Smooth muscle cell (in vitro differentiated cells): ENCODE measurements at regions not wholly inside any gene's neighbourhood (a gene's known extent, or its start where the extent isn't known, plus 50 kb on each side); places are given as distances from the start of the nearest gene placed in this dataset.
A peak's percentile ranks its signal among the peaks of the same experiment; 100 is the strongest.

Source experiments
- DNase-seq: peaks from one replicate; lab custom pipeline; 2025; ENCODE audit not compliant: unreplicated experiment; lab: John Stamatoyannopoulos, UW
- H2AFZ ChIP-seq: fragments of 200-600 bp; sonication (generic); 2 replicates; pipeline ENCODE4 v1.6.0; 2016; ENCODE audit warnings: antibody characterized with exemption, low read depth, mild to moderate bottlenecking
- H3F3A ChIP-seq: fragments of 200-600 bp; sonication (generic); 2 replicates; pipeline ENCODE4 v1.6.0; 2017; ENCODE audit warnings: antibody characterized with exemption, low read depth
- H3K27ac ChIP-seq: fragments of 200-600 bp; sonication (generic); 2 replicates; pipeline ENCODE4 v1.5.1; 2016; ENCODE audit warnings: low read depth, mild to moderate bottlenecking
- H3K27me3 ChIP-seq: fragments of 200-600 bp; sonication (generic); 2 replicates; pipeline ENCODE4 v1.6.1; 2016; ENCODE audit warnings: low read depth, mild to moderate bottlenecking
- H3K36me3 ChIP-seq: fragments of 200-600 bp; sonication (generic); 2 replicates; pipeline ENCODE4 v1.5.1; 2016; ENCODE audit warnings: low read depth
- H3K4me1 ChIP-seq: fragments of 200-600 bp; sonication (generic); 2 replicates; pipeline ENCODE4 v1.5.1; 2016; ENCODE audit warnings: low read depth
- H3K4me2 ChIP-seq: fragments of 200-600 bp; sonication (generic); 2 replicates; pipeline ENCODE4 v1.6.0; 2016; ENCODE audit warnings: mild to moderate bottlenecking
- H3K4me3 ChIP-seq: fragments of 200-600 bp; sonication (generic); 2 replicates; pipeline ENCODE4 v1.5.1; 2016; ENCODE audit warnings: mild to moderate bottlenecking
- H3K79me2 ChIP-seq: fragments of 200-600 bp; sonication (generic); 2 replicates; pipeline ENCODE4 v1.6.0; 2016; ENCODE audit warnings: low read depth, mild to moderate bottlenecking
- H3K9ac ChIP-seq: fragments of 200-600 bp; sonication (generic); 2 replicates; pipeline ENCODE4 v1.6.0; 2016; ENCODE audit warnings: low read depth
- H3K9me3 ChIP-seq: fragments of 200-600 bp; sonication (generic); replicated peaks from 2 replicates; pipeline ENCODE4 v1.5.1; 2016; ENCODE audit warnings: low read depth
- H4K20me1 ChIP-seq: fragments of 200-600 bp; sonication (generic); 2 replicates; pipeline ENCODE4 v1.6.0; 2016; ENCODE audit warnings: low read depth
- CTCF ChIP-seq: fragments of 200-600 bp; sonication (generic); IDR thresholded peaks from 2 replicates; pipeline ENCODE4 v1.5.1; 2017; ENCODE audit warnings: borderline replicate concordance, mild to moderate bottlenecking, antibody characterized with exemption; ENCODE audit not compliant: insufficient read depth, poor library complexity, severe bottlenecking
- WGBS: methylation state at CpG from one replicate; pipeline ENCODE4 v1.1.7; 2016; ENCODE audit warnings: low lambda C conversion rate; 5-methylcytosine and 5-hydroxymethylcytosine counted together

- H3K36me3 ChIP-seq, result no peaks in the 10 kb centered on the region
- no peaks in the 10 kb centered on the region for H3F3A ChIP-seq
- no peaks in the 10 kb centered on the region for H4K20me1 ChIP-seq
- TF ChIP-seq CTCF, result no peak
- H3K4me1 ChIP-seq, result no peaks in the 10 kb centered on the region
- H3K27ac ChIP-seq, result no peak overlapping the region
- no peak for DNase-seq
- no peak overlapping the region for H3K4me3 ChIP-seq
- H3K79me2 ChIP-seq, result no peaks in the 10 kb centered on the region
- H2AFZ ChIP-seq, result no peak overlapping the region
- 70% methylated on average over 4 of the region's 4 CpGs for WGBS
- no peak overlapping the region for H3K4me2 ChIP-seq
- no peak overlapping the region for H3K9ac ChIP-seq
- no peaks in the 10 kb centered on the region for H3K9me3 ChIP-seq
- no peaks in the 10 kb centered on the region for H3K27me3 ChIP-seq
These were observed 521.9 kb downstream of the EPHA4 start for GRCh38 chr2:221050020-221050795.

DNA sequence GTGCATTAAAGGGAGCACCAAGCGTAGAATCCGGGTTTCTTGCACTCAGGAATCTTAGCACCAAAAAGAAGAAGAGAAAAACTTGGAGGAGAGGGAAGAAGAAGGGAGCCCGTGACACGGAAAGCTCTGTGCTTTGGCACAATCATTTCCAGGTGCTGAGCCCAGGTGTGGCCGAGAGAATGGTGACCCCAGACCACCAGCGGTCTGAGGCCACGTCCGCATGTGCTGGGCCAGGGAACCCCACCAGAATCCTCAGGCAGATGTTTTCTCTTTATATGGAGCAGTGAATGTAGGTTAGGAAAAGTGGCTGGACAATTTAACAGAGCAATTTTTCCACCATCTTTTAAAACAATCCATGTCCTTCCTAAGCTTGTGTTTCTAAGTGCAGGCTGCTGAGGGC is 520.9 kb downstream of the EPHA4 start:
- H3K9ac ChIP-seq, result no peak overlapping the region
- no peak overlapping the region for H3K27ac ChIP-seq
- H4K20me1 ChIP-seq, result no peaks in the 10 kb centered on the region
- H3K4me3 ChIP-seq, result no peak overlapping the region
- no peaks in the 10 kb centered on the region for H3F3A ChIP-seq
- H3K4me1 ChIP-seq, result no peaks in the 10 kb centered on the region
- H3K27me3 ChIP-seq, result no peaks in the 10 kb centered on the region
- no peak for TF ChIP-seq CTCF
- H3K36me3 ChIP-seq, result no peaks in the 10 kb centered on the region
- no peaks in the 10 kb centered on the region for H3K9me3 ChIP-seq
- WGBS, result 96% methylated on average over 8 of the region's 8 CpGs
- no peaks in the 10 kb centered on the region for H3K79me2 ChIP-seq
- no peak overlapping the region for H2AFZ ChIP-seq
- no peak for DNase-seq
- H3K4me2 ChIP-seq, result no peak overlapping the region

GRCh38 chr2:221060376-221060775 is 511.7 kb downstream of the EPHA4 start:
- H3K9ac ChIP-seq, result no peak overlapping the region
- no peaks in the 10 kb centered on the region for H3K27me3 ChIP-seq
- no peak overlapping the region for H3K4me3 ChIP-seq
- DNase-seq, result no peak
- no peaks in the 10 kb centered on the region for H4K20me1 ChIP-seq
- no peak overlapping the region for H3K4me2 ChIP-seq
- no peak for TF ChIP-seq CTCF
- no peak overlapping the region for H2AFZ ChIP-seq
- H3K4me1 ChIP-seq, result no peaks in the 10 kb centered on the region
- no peaks in the 10 kb centered on the region for H3K79me2 ChIP-seq
- no peaks in the 10 kb centered on the region for H3K9me3 ChIP-seq
- no peaks in the 10 kb centered on the region for H3K36me3 ChIP-seq
- peak overlapping the region; percentile 3 for H3K27ac ChIP-seq
- H3F3A ChIP-seq, result no peaks in the 10 kb centered on the region

- H3F3A ChIP-seq, result no peaks in the 10 kb centered on the region
- H3K27ac ChIP-seq, result no peak overlapping the region
- no peak overlapping the region for H3K4me2 ChIP-seq
- H3K79me2 ChIP-seq, result no peaks in the 10 kb centered on the region
- 82% methylated on average over 3 of the region's 3 CpGs for WGBS
- DNase-seq, result no peak
- H3K9ac ChIP-seq, result no peak overlapping the region
- no peaks in the 10 kb centered on the region for H3K9me3 ChIP-seq
- H4K20me1 ChIP-seq, result no peaks in the 10 kb centered on the region
- H3K4me3 ChIP-seq, result no peak overlapping the region
- no peak for TF ChIP-seq CTCF
- no peaks in the 10 kb centered on the region for H3K4me1 ChIP-seq
- H3K27me3 ChIP-seq, result no peaks in the 10 kb centered on the region
- no peaks in the 10 kb centered on the region for H3K36me3 ChIP-seq
- no peak overlapping the region for H2AFZ ChIP-seq
These were observed 508.5 kb downstream of the EPHA4 start for GRCh38 chr2:221063568-221063967.
